GM21360 (cell line): ENCODE measurements at regions not wholly inside any gene's neighbourhood (a gene's known extent, or its start where the extent isn't known, plus 50 kb on each side); places are given as distances from the start of the nearest gene placed in this dataset.

Experiments used
- ATAC-seq: cut with Tn5 transposase; IDR thresholded peaks from one replicate; pipeline ENCODE4 v1.9.1; 2021; ENCODE audit warnings: mild to moderate bottlenecking, moderate library complexity; ENCODE audit not compliant: unreplicated experiment

DNA sequence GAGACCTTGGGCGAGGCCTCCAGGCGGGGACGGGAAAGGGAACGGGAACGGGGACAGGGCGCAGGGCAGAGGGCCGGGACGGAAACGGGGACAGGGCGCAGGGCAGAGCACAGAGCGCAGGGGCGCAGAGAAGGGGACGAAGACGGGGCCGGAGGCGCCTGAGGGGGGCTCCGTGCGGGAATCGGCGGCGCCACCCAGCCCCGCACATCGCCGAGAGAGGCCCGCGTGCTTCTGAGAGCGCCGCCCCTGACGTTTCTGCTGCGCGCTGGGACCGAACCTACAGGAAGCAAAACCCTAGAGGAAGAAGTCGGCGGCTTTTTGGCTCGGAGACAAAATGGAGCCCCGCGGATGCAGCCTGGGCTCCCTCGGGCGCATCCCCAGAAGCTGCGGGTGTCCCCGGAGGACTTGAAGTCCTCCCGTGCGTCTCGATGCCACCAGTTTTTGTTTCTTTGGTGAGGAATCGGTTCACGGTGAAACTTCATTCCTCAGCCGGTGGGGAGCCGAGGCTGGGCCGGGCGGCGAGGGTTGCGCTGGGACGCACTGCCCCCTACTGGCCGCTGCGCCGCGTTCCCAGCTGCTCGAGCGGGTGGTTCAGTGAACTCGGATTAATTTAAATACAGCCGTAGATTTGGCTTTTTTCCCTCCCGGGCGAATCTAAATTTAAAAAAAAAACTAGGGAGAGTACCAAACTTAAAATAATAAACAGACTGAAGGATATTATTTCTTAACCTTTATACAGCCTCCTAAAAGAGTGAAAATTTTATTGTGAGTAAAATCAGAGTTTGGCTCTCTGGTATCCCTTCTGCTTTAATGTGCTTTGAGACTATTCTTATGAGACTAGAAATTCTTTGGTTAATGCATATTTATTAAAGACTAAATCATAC is 350.0 kb upstream of the ARGLU1 start:
- ATAC-seq = peak; percentile 95

DNA sequence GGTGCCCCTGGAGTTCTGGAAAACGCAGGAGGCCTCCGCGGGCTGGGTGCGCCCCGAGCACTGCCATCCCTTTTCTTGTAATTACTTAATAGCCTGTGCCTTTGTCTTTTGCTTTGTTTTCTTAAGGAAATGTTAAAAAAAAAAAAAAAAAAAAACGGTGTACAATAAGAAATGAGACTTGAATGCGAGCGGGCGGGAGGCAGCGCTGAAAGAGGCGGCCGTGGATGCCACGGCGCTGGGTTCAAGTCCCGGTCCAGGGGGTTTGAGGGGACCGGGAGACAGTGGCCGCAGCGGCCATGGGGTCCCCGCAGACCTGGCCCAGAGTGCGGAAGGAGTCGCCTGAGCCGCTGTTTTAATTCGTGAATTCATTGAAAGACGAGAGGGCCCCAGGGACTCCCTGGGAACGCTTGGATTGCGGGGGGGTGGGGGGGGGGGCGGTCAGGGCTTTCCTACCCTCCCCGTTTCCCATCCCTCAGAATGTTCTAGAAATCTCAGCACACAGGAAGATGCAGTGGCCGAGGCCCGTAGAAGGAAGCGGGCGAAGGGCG is 349.2 kb upstream of the ARGLU1 start:
- no peak for ATAC-seq

DNA sequence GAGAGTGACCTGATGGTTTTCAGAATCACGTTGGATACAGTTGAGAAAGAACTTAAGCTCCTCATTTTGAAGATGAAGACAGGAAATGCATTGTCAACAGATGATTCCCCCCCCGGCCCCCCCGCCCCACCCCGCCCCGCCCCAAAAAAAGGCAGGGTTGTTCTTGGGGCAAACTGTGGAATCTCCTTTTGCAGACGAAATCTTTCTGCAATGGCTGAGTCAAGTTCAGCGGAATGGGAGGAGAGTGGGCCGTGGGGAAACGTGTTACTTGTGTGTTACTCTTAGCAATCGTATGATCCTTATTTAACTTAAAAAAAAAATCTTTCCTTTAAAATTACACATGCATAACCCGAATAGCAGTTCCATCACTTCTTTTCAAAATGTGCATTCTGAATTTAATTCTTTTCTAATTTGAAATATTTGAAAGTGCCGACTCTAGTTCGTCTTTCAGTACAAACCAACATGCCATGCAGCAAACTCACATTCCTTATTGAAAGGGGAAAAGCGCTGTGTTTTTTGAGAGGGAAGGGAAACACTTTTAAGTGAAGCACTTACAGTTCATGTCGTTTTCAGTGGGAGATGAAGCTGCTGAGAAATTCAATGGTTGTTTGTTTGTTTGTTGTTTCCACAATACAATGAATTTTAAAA is 348.5 kb upstream of the ARGLU1 start:
- ATAC-seq = no peak

DNA sequence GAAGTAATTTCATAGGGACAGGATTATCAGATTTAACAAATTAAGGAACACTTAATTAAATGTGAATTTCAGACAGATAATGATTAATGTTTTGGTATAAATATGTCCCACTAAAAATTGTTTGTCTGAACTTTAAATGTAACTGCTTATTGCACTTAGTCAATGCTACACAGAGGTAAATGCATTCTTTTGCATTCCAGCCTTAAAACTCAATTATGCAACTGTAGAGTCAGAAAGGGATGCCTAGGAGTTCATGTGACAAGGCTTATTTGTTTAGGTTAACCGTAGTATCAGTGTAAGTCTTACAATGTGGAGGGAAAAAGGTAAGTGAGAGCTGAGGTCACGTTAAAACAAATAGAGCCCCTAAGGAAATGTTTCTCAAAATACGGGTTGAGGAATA is 347.2 kb upstream of the ARGLU1 start:
- no peak for ATAC-seq

DNA sequence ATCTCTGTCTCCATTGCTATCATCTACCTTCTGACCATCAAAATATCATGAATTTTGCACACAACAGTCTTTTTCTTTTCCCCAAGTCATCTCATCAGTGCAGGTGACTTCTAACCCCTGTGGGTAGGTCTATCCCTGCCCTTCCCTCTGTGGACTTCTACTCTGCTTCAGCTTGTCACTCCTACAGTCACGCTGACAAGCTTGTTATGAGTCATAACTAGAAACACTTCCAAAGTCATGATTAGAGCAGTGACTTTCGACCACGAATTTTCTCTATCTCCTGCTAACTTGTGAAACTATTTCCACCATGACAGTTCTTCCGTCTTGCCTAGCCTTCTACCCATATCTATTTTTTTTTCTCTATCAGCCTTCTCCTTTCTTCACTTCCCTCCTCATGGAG is 343.7 kb upstream of the ARGLU1 start:
- no peak for ATAC-seq

DNA sequence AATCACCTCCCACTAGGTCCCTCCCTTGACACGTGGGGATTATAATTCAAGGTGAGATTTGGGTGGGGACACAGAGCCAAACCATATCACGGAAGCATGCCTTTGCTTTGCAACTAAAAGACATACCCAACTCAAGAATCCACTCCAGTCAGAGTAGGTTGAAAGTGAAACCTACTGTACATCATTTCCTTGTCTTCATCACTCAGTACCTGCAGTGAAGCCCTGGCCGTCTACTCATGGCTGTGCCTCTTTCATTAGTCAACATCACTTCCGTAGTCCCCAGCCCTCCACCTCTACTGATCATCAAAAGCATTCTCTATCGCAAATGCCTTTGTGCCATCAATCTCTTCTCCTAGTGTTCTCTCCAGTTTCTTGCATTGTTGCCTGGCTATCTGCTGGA is 343.1 kb upstream of the ARGLU1 start:
- ATAC-seq = peak; percentile 54

DNA sequence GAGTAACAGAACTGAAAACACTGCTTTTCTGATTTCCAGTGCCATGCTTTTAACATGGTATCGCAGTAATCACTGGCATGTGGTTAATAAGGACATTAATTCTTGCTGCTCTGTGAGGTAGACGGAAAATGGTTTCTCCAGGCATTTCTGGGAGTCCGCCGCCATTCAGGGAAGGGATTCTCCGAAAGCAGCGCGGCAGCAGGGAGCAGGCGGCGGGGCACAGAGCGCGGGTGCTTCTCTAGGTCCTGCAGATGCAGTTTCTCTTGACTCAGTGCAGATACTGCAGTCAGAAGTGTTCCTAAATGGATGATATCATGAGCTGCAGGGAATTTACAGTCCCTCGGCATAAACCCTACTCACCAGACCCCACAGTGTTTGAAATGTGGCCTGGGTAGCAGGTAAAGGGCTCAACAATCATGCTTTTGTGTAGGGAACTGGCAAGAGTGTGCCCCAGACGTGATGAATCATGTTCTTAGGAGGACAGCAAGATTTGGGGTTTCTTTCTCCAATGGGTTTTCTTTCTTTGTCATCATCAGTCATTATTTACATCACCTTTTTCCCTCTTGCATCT is 338.6 kb upstream of the ARGLU1 start:
- ATAC-seq = no peak

DNA sequence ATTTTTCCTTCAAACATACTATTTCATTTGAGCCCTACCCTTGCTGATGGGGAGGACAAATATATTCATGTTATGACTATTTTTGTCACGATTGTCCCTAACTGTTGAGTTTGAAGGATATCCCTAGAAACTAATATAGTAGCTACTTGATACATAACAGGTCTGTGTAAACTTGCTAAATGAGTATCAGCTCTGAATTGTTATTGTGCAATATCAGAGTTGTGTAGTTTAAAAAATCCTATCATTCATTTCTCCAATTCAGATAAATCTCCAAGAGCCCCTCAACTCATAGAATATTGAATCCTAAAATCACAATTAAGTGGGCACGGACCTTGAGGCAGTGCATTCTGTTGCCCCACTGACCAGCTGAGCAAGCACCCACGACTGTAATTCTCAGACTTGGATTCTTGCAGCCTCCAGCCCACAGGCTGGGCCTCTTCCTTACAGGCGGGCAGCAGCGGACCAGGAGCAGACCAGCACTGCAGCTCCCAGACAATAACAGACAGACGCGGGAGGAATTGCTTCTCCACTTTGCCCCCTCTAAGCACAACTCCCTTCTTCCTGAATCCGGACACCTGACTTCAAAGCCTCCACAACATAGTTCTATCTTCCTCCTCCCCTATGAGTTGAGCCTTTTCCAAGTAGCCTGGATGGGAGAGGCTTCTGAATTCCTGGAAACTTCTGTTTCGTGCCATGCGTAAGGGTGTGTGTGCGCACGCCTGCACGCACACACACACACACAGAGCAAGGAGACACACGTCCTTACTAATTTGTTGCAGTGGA is 337.6 kb upstream of the ARGLU1 start:
- ATAC-seq = no peak

DNA sequence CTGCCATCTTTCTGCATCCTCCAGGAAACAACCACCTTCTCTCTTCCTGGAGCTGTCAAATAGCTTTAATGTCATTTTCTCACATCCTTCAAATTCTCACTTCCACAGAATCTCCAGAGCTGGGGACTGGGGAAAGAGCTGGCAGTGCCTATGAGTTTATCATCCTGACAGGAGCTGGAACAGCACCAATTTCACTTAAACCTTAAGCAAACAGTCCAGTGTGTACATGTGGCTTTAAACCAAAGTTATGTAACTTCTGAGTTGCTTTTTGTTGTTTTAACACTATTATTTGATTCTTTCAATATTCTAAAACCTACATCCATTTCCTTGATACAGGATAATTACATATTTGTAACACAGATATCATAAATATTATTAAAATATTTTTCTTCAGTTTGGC is 331.5 kb upstream of the ARGLU1 start:
- no peak for ATAC-seq

DNA sequence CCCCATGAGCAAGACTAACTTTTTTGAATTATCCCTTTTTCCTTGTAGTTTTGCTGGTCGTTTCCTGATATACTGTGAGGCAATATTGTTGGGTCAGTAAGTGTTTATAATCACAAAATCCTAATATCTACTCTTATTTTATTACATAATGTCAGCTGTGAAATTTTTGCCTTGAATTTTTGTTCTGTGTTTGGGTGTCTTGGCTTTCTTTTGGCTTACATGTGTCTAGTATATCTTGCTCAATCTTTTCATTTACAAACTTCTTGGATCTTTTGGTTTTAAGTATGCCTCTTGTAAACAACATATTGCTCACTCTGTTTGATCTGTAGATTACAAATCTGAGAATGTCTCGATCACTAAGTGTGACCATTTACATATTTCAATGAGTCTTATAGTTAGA is 330.3 kb upstream of the ARGLU1 start:
- no peak for ATAC-seq

DNA sequence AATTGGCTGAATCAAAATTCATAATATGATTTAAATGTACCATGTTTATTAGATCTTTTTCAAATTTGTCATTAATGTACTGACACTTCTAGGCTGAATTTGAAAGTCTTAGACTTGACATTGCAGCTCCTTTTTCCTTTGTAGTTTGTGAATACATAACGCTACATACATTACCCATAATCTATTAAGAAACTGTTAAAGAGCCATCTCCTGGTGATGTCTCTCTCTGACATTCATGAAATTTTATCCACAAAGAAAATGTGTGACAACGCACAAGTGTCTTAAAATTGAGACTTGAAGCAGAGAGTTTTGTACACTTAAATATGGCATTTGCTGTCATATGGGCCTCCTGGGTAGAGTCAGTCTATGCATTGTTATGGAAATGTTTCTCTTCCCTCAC is 320.2 kb upstream of the ARGLU1 start:
- no peak for ATAC-seq

DNA sequence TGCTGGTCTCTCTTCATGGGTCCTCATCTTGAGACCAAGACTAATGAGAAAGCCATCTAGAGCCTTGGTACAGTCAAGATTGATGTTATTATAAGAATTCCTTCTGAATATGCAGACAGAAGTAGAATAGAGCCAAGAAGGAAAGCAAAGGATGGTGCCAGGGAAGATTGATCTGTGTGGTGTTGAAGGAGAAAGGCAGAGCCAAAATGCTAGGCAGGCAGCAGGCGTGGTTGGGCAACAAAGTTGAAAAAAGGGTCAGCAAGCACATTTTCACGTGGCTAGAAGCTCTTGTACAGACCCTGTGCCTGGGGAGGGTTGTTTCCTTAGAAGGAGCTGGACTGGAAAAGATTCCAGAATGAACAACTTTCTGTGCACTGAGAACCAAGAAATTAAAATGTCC is 319.7 kb upstream of the ARGLU1 start:
- no peak for ATAC-seq

DNA sequence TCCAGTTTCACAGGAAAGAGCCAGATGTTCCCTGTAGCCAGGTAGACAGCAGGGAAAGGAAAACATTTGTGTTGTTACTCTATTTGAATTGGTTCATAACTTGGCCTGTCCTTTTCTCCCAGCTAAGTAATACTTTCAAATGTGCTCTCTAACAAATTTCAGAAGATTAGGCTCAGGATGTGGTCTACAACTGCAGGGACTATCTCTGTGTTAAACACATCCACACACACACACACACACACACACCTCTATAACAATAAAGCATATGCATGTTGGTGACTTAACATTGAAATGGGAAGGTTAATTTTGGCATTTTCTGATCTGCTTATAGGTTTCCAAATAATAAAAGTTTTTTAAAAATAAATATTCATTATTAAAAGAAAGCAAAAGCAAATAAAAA is 316.0 kb upstream of the ARGLU1 start:
- no peak for ATAC-seq

DNA sequence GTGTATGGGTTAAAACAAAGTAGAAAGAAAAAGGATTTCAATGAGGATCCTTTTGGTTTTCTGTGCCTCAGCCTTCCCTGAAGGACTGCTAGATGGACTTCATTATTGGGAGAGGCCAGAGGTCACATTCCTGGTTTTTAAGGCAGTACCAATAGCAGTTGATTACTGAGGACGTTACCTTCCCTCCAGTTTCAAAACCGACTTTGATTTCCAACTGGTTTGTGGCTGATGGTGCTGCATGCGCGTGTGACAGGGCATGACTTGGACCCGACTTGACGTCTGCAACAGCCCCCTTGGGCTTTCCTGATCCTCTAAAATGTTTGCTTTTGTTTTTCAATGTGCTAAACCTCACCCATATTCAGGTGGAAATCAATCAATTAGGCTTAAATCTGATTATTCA is 314.3 kb upstream of the ARGLU1 start:
- no peak for ATAC-seq

DNA sequence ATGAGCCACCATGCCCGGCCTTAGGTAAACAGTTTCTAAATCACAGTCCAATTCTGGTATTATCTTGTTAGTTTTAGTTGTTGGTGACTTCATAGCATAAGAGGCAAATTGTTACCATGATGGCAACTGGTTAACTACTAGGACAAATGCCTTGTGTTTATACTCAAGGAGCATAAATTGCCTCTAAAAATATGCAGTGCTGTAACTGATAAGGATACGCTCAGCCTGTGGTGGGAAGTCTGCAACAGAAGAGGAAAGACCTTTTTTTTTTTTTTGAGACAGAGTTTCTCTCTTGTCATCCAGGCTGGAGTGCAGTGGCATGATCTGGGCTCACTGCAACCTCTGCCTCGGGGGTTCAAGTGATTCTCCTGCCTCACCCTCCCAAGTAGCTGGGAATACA is 311.9 kb upstream of the ARGLU1 start:
- ATAC-seq = no peak

DNA sequence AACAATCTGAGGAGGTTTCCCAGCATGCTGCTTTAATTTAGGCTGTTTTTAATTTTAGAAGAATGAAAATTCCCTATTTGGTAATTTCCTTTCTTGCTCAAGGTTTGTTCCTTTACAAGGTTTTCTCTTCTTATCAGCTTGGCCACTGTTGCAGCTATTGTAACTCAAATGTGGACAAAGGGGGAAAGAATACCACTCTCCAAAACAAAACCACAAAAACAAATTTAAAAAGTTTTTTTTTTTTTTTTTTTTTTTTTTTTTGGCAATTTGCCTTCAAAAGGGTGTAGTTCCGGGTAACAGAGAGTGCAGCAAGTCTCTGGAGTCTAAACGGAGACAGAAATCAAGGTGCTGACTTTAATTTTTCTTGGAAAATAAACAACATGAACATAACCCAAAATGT is 306.4 kb upstream of the ARGLU1 start:
- no peak for ATAC-seq

DNA sequence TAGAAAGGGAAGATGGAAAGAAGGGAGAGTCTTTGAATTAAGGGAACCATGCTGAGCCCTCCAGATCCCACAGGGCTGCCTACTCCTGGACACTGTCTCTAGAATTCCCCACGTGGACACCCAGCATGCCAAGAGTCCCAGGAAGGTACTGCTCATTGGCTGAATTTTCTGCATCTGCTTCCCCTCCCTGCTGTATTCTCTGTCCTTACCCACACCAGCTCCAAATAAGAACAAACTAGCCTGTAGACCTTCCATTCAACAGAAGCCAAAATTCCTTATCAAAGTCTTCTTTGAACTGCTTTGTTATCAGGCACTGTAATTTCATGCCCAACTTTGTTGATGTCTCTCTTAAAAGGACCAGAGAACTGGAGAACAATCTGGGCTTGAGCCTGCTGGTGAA is 305.9 kb upstream of the ARGLU1 start:
- ATAC-seq = no peak

DNA sequence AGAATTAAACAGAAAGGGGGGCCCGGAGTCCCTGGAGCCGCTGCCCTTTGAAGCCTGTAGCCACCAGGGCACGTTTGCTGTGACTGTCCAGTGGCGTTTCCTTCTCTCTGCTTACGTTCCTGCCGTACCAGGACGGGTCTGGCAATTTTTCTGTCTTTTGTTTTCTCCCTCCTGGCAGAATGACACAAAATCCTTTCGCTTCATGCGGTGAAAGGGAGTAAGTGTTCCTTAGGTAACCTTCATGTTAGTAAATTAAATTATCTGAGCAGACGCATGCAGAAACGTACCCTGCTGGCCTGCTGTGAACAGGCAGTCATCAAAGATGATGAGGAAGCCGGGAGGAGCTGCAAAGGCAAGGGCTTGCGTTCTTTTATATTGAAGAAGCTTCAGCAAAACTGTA is 299.3 kb upstream of the ARGLU1 start:
- no peak for ATAC-seq

DNA sequence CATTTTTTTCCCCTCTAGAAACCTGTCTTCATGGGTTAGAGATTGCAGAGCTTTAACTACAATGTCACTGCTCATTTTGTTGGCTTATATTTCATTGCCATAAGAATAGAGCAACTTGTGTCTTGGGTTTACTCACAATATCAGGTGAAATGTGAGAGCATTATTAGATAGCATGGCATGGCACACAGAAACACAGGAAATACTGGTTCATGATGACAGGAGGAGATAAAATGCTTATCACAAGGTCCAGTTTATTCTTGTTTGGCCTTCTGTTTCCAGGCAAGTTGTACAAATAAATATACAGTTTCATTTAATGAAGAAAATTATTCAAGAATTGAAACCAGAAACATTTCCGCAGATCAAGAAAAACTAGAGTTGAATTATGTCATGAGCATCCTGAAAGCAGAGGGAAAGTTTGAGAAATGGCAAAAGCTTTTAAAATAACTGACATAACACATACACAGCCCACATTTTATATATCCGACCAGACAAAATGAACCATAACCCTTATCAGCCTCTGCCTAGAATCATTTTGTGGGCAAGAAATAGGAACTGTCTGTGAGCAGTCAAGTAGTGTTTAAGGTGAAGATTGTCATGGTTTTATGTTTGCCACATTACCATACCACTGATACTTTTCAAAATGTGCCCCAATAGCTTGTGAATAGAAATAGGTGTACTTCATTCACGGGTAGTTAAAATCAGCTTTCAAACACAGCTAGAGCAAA is 297.9 kb upstream of the ARGLU1 start:
- ATAC-seq = no peak

DNA sequence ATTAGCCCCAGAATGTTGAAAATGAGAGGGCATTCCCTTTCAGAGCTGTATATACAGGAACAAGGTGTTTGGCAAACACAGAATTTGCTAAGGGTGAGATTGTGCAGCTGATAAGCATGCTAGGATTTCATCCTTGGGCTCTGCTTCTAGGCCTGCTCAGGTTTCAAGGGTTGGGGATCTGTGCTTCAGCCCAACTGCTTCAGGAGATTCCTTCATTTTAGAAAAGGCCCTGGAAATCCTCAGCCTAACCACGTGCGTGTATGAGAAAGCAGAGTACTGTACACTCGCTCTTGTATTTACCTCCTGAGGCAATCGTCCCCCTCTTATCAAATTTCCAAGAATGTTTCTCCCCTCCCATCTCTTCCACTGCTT is 291.6 kb upstream of the ARGLU1 start:
- ATAC-seq = no peak
